Tibial artery (tissue), 4 donors: ENCODE measurements at regions not wholly inside any gene's neighbourhood (a gene's known extent, or its start where the extent isn't known, plus 50 kb on each side); places are given as distances from the start of the nearest gene placed in this dataset.

Experiments used
- DNase-seq, 2 donors: peaks; one replicate each; pipeline ENCODE4 v3.0.0-alpha.2; 2019
- H3K27ac ChIP-seq, 2 donors: fragments of 200-600 bp; sonication (generic) in 1 of 2; 1 replicate in 1 of 2; 2 replicates in 1 of 2; pipeline ENCODE4 v1.5.1; 2018 to 2019; ENCODE audit warnings: mild to moderate bottlenecking in 1 of 2
- H3K27me3 ChIP-seq, 2 donors: fragments of 200-600 bp; sonication (generic) in 1 of 2; one replicate each; pipeline versions ENCODE4 v1.5.1 to v1.6.0; 2016 to 2019
- H3K36me3 ChIP-seq, 3 donors: fragments of 200-600 bp; sonication (generic) in 2 of 3; one replicate each; pipeline ENCODE4 v1.5.1; 2016 to 2019; ENCODE audit warnings: mild to moderate bottlenecking in 2 of 3
- H3K4me1 ChIP-seq, 4 donors: fragments of 200-600 bp; sonication (generic) in 2 of 4; 1 replicate in 3 of 4; 2 replicates in 1 of 4; pipeline ENCODE4 v1.5.1; 2016 to 2019
- H3K4me3 ChIP-seq, 2 donors: fragments of 200-600 bp; sonication (generic) in 1 of 2; 1 replicate in 1 of 2; 2 replicates in 1 of 2; pipeline ENCODE4 v1.5.1; 2018 to 2019; ENCODE audit warnings: mild to moderate bottlenecking in 2 of 2
- H3K9me3 ChIP-seq, 3 donors: fragments of 200-600 bp; sonication (generic) in 1 of 3; one replicate each; pipeline ENCODE4 v1.5.1; 2016 to 2019
- intact Hi-C: fragments of 100-400 bp; cut with DNase I; formaldehyde crosslinking; loops from one replicate; pipeline ENCODE4 v1.15.0; 2023; ENCODE audit warnings: low total_unique reads
- TF ChIP-seq, protein P1 (sequence below), 2 experiments: fragments of 200-600 bp in 1 of 2; fragments of 450-650 bp in 1 of 2; IDR thresholded peaks; one replicate each; pipeline ENCODE4 v1.5.1; 2017 to 2019; ENCODE audit warnings: antibody characterized with exemption in 2 of 2, mild to moderate bottlenecking in 1 of 2, moderate library complexity in 1 of 2

DNA sequence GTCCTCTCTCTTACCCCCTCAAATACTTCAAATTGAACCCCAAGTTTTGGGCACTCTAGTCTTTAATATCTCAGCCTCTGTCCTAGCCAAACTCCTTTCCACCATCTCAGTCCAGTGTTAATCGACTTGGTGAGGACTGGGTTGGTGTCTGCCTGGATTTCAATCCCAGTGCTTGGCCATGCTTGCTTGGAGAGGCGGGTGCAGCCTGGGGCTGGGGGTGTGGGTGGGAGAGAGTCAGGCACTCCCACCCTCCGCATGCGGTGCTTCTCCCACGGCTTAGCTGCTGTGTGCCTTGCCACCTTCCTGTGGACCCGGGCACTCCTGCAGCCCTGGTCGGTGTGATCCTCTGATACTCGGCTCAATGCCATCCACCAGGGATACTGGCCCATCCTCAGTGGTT lies 220.8 kb upstream of the HDAC4 start:
- H3K4me3 ChIP-seq, result no peak overlapping the region
- peaks cover 0 to 7% (median 0%) of the 10 kb centered on the region in 3 donors for H3K9me3 ChIP-seq
- no peaks in the 10 kb centered on the region for H3K36me3 ChIP-seq
- H3K27ac ChIP-seq, result no peak overlapping the region
- intact Hi-C loops, result no loop called here
- H3K27me3 ChIP-seq, result peaks cover 0 to 22% of the 10 kb centered on the region in 2 donors
- no peak for DNase-seq
- no peaks in the 10 kb centered on the region for H3K4me1 ChIP-seq
- TF ChIP-seq, protein P1, sequence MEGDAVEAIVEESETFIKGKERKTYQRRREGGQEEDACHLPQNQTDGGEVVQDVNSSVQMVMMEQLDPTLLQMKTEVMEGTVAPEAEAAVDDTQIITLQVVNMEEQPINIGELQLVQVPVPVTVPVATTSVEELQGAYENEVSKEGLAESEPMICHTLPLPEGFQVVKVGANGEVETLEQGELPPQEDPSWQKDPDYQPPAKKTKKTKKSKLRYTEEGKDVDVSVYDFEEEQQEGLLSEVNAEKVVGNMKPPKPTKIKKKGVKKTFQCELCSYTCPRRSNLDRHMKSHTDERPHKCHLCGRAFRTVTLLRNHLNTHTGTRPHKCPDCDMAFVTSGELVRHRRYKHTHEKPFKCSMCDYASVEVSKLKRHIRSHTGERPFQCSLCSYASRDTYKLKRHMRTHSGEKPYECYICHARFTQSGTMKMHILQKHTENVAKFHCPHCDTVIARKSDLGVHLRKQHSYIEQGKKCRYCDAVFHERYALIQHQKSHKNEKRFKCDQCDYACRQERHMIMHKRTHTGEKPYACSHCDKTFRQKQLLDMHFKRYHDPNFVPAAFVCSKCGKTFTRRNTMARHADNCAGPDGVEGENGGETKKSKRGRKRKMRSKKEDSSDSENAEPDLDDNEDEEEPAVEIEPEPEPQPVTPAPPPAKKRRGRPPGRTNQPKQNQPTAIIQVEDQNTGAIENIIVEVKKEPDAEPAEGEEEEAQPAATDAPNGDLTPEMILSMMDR (IDR thresholded peaks at IDR 0.05), result no peak

- TF ChIP-seq, protein P1 (IDR thresholded peaks at IDR 0.05), result no peak
- Histone ChIP-seq H3K4me1 (no peaks in the 10 kb centered on the region), H3K4me3 (no peak overlapping the region), H3K27me3 (peaks cover 0 to 2% of the 10 kb centered on the region in 2 donors), H3K27ac (no peak overlapping the region), H3K36me3 (no peaks in the 10 kb centered on the region), H3K9me3 (peaks cover 0 to 13% (median 0%) of the 10 kb centered on the region in 3 donors)
- no peak for DNase-seq
- intact Hi-C loops, result no loop called here
Measured at GRCh38 chr2:239619369-239619768, 218.5 kb upstream of the HDAC4 start.

DNA sequence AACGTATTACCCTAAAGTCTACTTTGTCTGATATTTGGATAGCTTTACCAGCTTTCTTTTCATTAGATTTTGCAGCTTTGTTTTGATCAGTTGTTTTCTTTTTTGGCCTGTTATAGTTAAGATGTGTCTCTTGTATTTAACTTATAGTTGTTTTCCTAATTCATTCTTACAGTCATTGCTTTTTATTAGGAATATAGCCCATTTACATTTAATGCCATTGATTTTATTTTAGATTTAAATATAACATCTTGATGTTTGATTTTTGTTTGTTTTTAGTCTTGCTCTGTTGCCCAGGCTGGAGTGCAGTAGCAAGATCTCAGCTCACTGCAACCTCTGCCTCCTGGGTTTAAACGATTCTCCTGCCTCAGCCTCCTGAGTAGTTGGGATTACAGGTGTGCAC lies 215.9 kb upstream of the HDAC4 start:
- H3K36me3 ChIP-seq, result no peaks in the 10 kb centered on the region
- no peaks in the 10 kb centered on the region for H3K27me3 ChIP-seq
- H3K4me1 ChIP-seq, result no peaks in the 10 kb centered on the region
- intact Hi-C loops, result no loop called here
- TF ChIP-seq, protein P1 (IDR thresholded peaks at IDR 0.05), result no peak
- H3K4me3 ChIP-seq, result no peak overlapping the region
- H3K9me3 ChIP-seq, result peaks cover 0 to 13% (median 0%) of the 10 kb centered on the region in 3 donors
- no peak for DNase-seq
- H3K27ac ChIP-seq, result no peak overlapping the region

- Histone ChIP-seq H3K27ac (no peak overlapping the region), H3K36me3 (no peaks in the 10 kb centered on the region), H3K4me1 (no peaks in the 10 kb centered on the region), H3K4me3 (no peak overlapping the region), H3K27me3 (peaks cover 0 to 23% of the 10 kb centered on the region in 2 donors), H3K9me3 (peaks cover 0 to 11% (median 0%) of the 10 kb centered on the region in 3 donors)
- intact Hi-C loops, result no loop called here
- TF ChIP-seq, protein P1 (IDR thresholded peaks at IDR 0.05), result no peak
- DNase-seq, result no peak
Measured at GRCh38 chr2:239612133-239612532, 211.3 kb upstream of the HDAC4 start.

- H3K36me3 ChIP-seq, result no peaks in the 10 kb centered on the region
Measured at GRCh38 chr2:239611222-239611795, 210.5 kb upstream of the HDAC4 start.

More at GRCh38 chr2:239611222-239611795, 210.5 kb upstream of the HDAC4 start:
- intact Hi-C loops, result no loop called here
- TF ChIP-seq, protein P1 (IDR thresholded peaks at IDR 0.05), result no peak
- no peaks in the 10 kb centered on the region for H3K4me1 ChIP-seq
- H3K4me3 ChIP-seq, result no peak overlapping the region
- H3K27me3 ChIP-seq, result peaks cover 0 to 23% of the 10 kb centered on the region in 2 donors
- peaks cover 0 to 3% (median 0%) of the 10 kb centered on the region in 3 donors for H3K9me3 ChIP-seq
- no peak overlapping the region for H3K27ac ChIP-seq
- DNase-seq, result no peak
